ENCODE measurements at regions not wholly inside any gene's neighbourhood (a gene's known extent, or its start where the extent isn't known, plus 50 kb on each side); places are given as distances from the start of the nearest gene placed in this dataset.
"Not testable (repeated sequence)": the region's sequence is repeated elsewhere in the genome, so short reads cannot be mapped to it uniquely, and the experiment has no call there.

GRCh38 chr2:207231106-207231865 lies 65.5 kb upstream of the KLF7 start:
- intact Hi-C loops (cut with DNase I): loop anchor here in 1 of 10 donors (5.0 kb wide), 1 partner anchor 51 kb away; no protein-coding TSS in a partner anchor
- Histone ChIP-seq H3K36me3 (no peaks in the 10 kb centered on the region), H3K27ac (peak overlapping the region in 3 of 12 donors; percentile 3 to 30 (median 27)), H3K9me3 (no peaks in the 10 kb centered on the region), H3K4me3 (no peak overlapping the region), H3K27me3 (no peaks in the 10 kb centered on the region), H3K4me1 (peaks cover 0 to 46% (median 17%) of the 10 kb centered on the region in 12 donors)
- TF ChIP-seq CTCF (IDR thresholded peaks at IDR 0.05): no peak
- no peak for TF ChIP-seq POLR2A (IDR thresholded peaks at IDR 0.05)
- DNase-seq: no peak
- 59 to 71% (median 67%) methylated on average over 5 of the region's 5 CpGs for WGBS, 4 donors
- no peak for ATAC-seq

DNA sequence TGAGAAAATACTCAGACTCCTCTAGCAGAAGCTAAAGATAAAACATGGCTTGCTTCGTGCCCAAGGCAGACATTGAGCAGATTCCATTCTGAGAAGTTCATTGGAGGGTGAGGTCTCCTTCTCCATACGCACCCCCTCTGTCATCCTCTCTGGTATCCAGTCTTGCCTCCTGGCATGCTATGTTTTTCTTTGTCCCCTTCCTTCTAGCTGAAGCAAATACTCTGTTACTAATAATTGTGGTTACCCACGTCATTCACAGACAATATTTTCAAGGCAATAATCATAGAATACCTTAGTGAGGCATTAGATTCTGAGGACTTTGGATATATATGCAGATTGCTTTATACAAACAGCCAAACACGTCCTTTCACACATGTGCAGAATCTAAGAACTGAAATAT lies 66.2 kb upstream of the KLF7 start:
- Histone ChIP-seq H3K4me3 (no peak overlapping the region), H3K9me3 (no peaks in the 10 kb centered on the region), H3K4me1 (peaks cover 0 to 46% (median 15%) of the 10 kb centered on the region in 12 donors), H3K36me3 (no peaks in the 10 kb centered on the region), H3K27ac (no peak overlapping the region), H3K27me3 (no peaks in the 10 kb centered on the region)
- no peak for ATAC-seq
- no peak for DNase-seq
- WGBS, 4 donors: 87 to 92% (median 90%) methylated on average over 4 of the region's 4 CpGs
- TF ChIP-seq CTCF (IDR thresholded peaks at IDR 0.05): no peak
- TF ChIP-seq POLR2A (IDR thresholded peaks at IDR 0.05): no peak
- intact Hi-C loops (cut with DNase I): loop anchor here in 1 of 10 donors (5.0 kb wide), 1 partner anchor 50 kb away; no protein-coding TSS in a partner anchor

GRCh38 chr2:207233141-207233540 lies 67.4 kb upstream of the KLF7 start:
- ATAC-seq: not testable (repeated sequence)

DNA sequence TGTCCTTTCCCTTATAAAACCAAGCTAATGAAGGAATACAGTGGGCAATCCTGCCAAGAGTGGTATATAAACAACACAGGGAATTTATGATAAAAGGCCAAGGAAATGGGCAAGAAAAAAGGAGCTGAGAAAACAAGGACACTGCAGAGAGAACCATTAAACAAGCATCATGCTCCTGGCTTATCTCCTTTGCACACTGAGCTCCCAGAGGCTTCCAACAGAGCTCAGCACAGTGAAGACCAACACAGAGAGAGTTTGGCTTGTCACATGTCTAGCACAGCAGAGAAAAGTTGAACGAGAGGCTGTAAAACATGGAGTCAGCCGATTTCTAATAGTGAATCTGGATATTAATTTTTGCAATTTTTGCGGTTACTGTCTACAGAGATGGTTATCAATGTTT lies 68.0 kb upstream of the KLF7 start:
- no peak overlapping the region for H3K27ac ChIP-seq
- no peaks in the 10 kb centered on the region for H3K9me3 ChIP-seq
- ATAC-seq: no peak
- WGBS, 4 donors: 49 to 77% (median 71%) methylated on average over 3 of the region's 3 CpGs
- H3K4me3 ChIP-seq: no peak overlapping the region
- no peak for DNase-seq
- H3K4me1 ChIP-seq: peaks cover 0 to 56% (median 5%) of the 10 kb centered on the region in 12 donors
- TF ChIP-seq CTCF (IDR thresholded peaks at IDR 0.05) (no peak), POLR2A (IDR thresholded peaks at IDR 0.05) (no peak)
- no peaks in the 10 kb centered on the region for H3K27me3 ChIP-seq
- no peaks in the 10 kb centered on the region for H3K36me3 ChIP-seq
- intact Hi-C loops (cut with DNase I): loop anchor here in 1 of 10 donors (5.0 kb wide), 1 partner anchor 49 kb away; no protein-coding TSS in a partner anchor

More at GRCh38 chr2:207233141-207233540, 67.4 kb upstream of the KLF7 start:
- not testable (repeated sequence) for H3K4me3 ChIP-seq, H3K27ac ChIP-seq, H3K36me3 ChIP-seq, H3K9me3 ChIP-seq, H3K27me3 ChIP-seq, DNase-seq
- H3K4me1 ChIP-seq: peaks cover 0 to 55% (median 7%) of the 10 kb centered on the region in 12 donors
- intact Hi-C loops (cut with DNase I): loop anchor here in 1 of 10 donors (5.0 kb wide), 1 partner anchor 49 kb away; no protein-coding TSS in a partner anchor

Measured in heart left ventricle (tissue), 16 donors.